ENCODE measurements at regions not wholly inside any gene's neighbourhood (a gene's known extent, or its start where the extent isn't known, plus 50 kb on each side); places are given as distances from the start of the nearest gene placed in this dataset.

DNA sequence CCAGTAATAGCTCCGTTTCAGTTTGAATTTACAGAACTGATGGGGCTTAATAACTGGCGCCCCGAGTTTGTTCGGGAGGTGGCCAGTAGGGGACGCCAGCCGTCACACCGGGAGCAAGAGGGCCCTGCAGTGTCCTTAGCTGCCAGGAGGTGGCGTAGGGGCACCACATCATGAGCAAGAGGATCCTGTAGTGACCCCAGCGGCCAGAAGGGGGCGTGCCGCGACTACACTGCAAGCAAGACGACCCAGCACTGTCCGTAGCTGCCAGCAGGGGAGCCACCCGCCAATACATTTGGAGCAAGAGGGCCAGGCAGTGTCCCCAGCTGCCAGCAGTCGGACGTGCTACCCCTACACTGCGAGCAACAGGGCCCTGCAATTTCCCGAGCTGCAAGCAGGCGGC, 663.7 kb upstream of the B3GAT1 start:
- peak; percentile 82 for DNase-seq
- Mint-ChIP-seq H3K9me3 (peaks cover 4% of the 10 kb centered on the region), H3K27me3 (peaks cover 3% of the 10 kb centered on the region), H3K27ac (no peak overlapping the region), H3K4me1 (ENCODE audit: low read depth) (no peaks in the 10 kb centered on the region), H3K4me3 (no peak overlapping the region), H3K36me3 (no peaks in the 10 kb centered on the region)
- ChIA-PET POLR2A (no interaction called here), CTCF (interaction anchor here (1.0 kb wide), 1 partner anchor 208 kb away, joined by 3 read pairs; no protein-coding TSS in a partner anchor)
- intact Hi-C loops (cut with micrococcal nuclease) = no loop called here

DNA sequence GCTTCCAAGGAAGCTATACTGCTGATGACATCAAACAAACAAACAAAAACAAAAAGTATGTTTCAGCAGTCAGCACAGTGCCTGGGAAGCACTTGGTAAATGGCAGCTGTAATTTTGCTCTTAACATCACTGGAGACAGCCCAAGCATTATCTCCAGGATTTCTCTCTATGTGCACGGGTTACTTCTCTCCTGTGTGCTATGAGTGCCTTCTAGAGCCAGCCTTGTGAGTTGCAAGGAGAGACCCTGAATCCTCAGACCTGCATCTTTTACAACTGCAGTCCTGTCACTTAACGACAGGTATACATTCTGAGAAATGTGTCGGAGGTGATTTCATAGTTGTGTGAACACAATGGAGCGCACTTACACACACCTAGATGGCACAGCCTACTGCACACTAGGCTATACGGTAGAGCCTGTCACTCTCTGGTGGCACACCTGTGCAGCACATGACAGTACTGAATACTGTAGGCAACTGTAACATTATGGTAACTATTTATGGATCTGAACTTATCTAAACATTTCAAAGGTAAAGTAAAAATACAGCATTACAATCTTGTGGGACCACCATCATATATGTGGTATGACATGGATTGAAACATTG, 662.5 kb upstream of the B3GAT1 start:
- CTCF ChIA-PET = no interaction called here
- Mint-ChIP-seq H3K4me3 (no peak overlapping the region), H3K4me1 (ENCODE audit: low read depth) (no peaks in the 10 kb centered on the region), H3K9me3 (peaks cover 4% of the 10 kb centered on the region), H3K27ac (no peak overlapping the region), H3K27me3 (peaks cover 8% of the 10 kb centered on the region), H3K36me3 (no peaks in the 10 kb centered on the region)
- POLR2A ChIA-PET = no interaction called here
- no peak for DNase-seq
- intact Hi-C loops (cut with micrococcal nuclease) = no loop called here

- CTCF ChIA-PET = no interaction called here
- no peak for DNase-seq
- Mint-ChIP-seq H3K27ac (no peak overlapping the region), H3K36me3 (no peaks in the 10 kb centered on the region), H3K4me1 (ENCODE audit: low read depth) (no peaks in the 10 kb centered on the region), H3K4me3 (no peak overlapping the region), H3K27me3 (peaks cover 11% of the 10 kb centered on the region), H3K9me3 (peaks cover 4% of the 10 kb centered on the region)
- intact Hi-C loops (cut with micrococcal nuclease) = no loop called here
- POLR2A ChIA-PET = no interaction called here
These were observed 661.8 kb upstream of the B3GAT1 start for GRCh38 chr11:135073870-135074269.

GRCh38 chr11:135073381-135073780, 661.3 kb upstream of the B3GAT1 start:
- intact Hi-C loops (cut with micrococcal nuclease) = no loop called here
- no peaks in the 10 kb centered on the region for H3K4me1 Mint-ChIP-seq (ENCODE audit: low read depth)
- no peak overlapping the region for H3K27ac Mint-ChIP-seq
- ChIA-PET POLR2A (no interaction called here), CTCF (no interaction called here)
- H3K4me3 Mint-ChIP-seq = no peak overlapping the region
- H3K9me3 Mint-ChIP-seq = peaks cover 4% of the 10 kb centered on the region
- peaks cover 11% of the 10 kb centered on the region for H3K27me3 Mint-ChIP-seq
- H3K36me3 Mint-ChIP-seq = no peaks in the 10 kb centered on the region
- DNase-seq = no peak

DNA sequence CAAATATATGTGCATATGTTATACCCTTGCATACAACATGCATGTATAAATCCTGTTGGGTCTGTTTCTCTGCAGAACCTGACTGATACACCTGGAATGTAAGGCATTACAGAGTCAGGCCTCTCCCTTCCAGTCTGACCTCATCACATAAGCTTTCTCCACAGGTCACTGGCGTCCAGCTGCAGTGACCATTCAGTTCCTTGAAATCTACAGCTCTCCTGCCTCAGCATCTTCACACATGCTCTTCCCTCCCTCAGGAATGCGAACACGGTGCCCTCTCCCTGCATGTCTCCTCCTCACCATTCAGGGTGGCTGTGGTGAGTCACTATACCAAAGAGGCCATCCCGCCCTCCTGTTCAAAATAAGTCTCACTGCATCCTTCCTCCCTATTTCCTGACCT, 657.8 kb upstream of the B3GAT1 start:
- no peak overlapping the region for H3K27ac Mint-ChIP-seq
- CTCF ChIA-PET = no interaction called here
- H3K4me1 Mint-ChIP-seq (ENCODE audit: low read depth) = no peaks in the 10 kb centered on the region

GRCh38 chr11:135069063-135069462, 657.0 kb upstream of the B3GAT1 start:
- H3K27me3 Mint-ChIP-seq = peaks cover 22% of the 10 kb centered on the region
- no peaks in the 10 kb centered on the region for H3K36me3 Mint-ChIP-seq
- H3K4me3 Mint-ChIP-seq = no peak overlapping the region
- DNase-seq = no peak
- no peak overlapping the region for H3K27ac Mint-ChIP-seq
- H3K9me3 Mint-ChIP-seq = peaks cover 2% of the 10 kb centered on the region
- ChIA-PET POLR2A (no interaction called here), CTCF (no interaction called here)
- intact Hi-C loops (cut with micrococcal nuclease) = no loop called here
- H3K4me1 Mint-ChIP-seq (ENCODE audit: low read depth) = no peaks in the 10 kb centered on the region

More for the DNA sequence above, 657.8 kb upstream of the B3GAT1 start:
- intact Hi-C loops (cut with micrococcal nuclease) = no loop called here
- Mint-ChIP-seq H3K27me3 (peaks cover 19% of the 10 kb centered on the region), H3K36me3 (no peaks in the 10 kb centered on the region), H3K9me3 (no peaks in the 10 kb centered on the region), H3K4me3 (no peak overlapping the region)
- POLR2A ChIA-PET = no interaction called here
- no peak for DNase-seq

DNA sequence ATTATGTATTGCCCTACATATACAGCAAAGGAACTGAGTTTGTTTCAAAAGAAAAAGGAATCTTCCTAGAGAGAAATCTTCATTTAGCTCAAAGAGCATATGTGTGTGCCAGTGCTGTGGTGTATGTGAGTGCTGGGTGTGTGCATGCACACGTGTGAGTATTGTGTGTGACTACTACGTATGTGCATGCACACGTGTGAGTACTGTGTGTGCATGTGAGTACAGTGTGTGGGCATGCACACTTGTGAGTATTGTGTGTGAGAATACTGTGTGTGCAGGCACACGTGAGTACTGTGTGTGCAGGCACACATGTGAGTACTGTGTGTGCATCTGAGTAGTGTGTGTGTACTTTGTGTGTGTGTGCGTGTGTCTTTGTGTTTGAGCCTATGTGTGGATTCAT, 651.0 kb upstream of the B3GAT1 start:
- H3K4me3 Mint-ChIP-seq = no peak overlapping the region
- H3K27ac Mint-ChIP-seq = no peak overlapping the region
- no peaks in the 10 kb centered on the region for H3K4me1 Mint-ChIP-seq (ENCODE audit: low read depth)
- CTCF ChIA-PET = no interaction called here
- intact Hi-C loops (cut with micrococcal nuclease) = no loop called here
- peaks cover 19% of the 10 kb centered on the region for H3K27me3 Mint-ChIP-seq
- H3K36me3 Mint-ChIP-seq = peaks cover 2% of the 10 kb centered on the region
- H3K9me3 Mint-ChIP-seq = peaks cover 26% of the 10 kb centered on the region
- POLR2A ChIA-PET = no interaction called here
- DNase-seq = no peak

GRCh38 chr11:135061166-135061565, 649.1 kb upstream of the B3GAT1 start:
- intact Hi-C loops (cut with micrococcal nuclease) = no loop called here
- Mint-ChIP-seq H3K4me1 (ENCODE audit: low read depth) (no peaks in the 10 kb centered on the region), H3K9me3 (peaks cover 26% of the 10 kb centered on the region), H3K27me3 (peaks cover 20% of the 10 kb centered on the region), H3K4me3 (no peak overlapping the region), H3K27ac (no peak overlapping the region), H3K36me3 (peaks cover 2% of the 10 kb centered on the region)
- CTCF ChIA-PET = no interaction called here
- DNase-seq = no peak
- POLR2A ChIA-PET = no interaction called here

DNA sequence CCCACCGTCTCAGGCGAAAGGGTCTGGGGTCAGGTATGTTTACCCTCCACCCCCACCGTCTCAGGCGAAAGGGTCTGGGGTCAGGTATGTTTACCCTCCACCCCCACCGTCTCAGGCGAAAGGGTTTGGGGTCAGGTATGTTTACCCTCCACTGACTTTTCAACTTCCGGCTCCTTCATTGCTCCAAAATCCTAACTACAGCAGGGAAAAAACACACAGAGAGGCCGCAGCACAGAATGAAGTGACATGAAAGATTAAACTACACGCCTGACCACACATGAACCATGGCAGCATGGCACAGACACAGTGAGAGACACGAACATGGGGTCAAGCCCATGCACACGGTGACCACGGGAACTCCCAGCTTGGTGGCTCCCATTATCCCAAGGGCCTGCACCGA, 634.9 kb upstream of the B3GAT1 start:
- Mint-ChIP-seq H3K4me1 (ENCODE audit: low read depth) (no peaks in the 10 kb centered on the region), H3K4me3 (no peak overlapping the region), H3K9me3 (no peaks in the 10 kb centered on the region), H3K36me3 (no peaks in the 10 kb centered on the region), H3K27ac (no peak overlapping the region), H3K27me3 (peaks cover 18% of the 10 kb centered on the region)
- no peak for DNase-seq
- POLR2A ChIA-PET = no interaction called here
- CTCF ChIA-PET = no interaction called here
- intact Hi-C loops (cut with micrococcal nuclease) = no loop called here

DNA sequence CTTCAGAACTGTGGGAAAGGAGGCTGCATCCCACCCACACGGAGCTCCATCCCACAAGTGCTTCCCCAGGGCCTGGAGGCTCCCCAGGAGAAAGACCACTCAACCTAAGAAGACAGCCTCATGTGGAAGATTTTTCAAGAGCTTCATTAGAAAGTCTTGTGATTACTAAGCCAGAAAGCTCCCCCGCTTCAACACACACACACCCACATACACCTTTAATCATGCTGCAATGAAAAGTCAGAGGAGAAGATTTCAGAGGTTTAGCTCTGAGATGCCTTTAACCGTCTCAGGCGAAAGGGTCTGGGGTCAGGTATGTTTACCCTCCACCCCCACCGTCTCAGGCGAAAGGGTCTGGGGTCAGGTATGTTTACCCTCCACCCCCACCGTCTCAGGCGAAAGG, 634.5 kb upstream of the B3GAT1 start:
- H3K4me1 Mint-ChIP-seq (ENCODE audit: low read depth) = no peaks in the 10 kb centered on the region
- H3K27me3 Mint-ChIP-seq = peaks cover 13% of the 10 kb centered on the region
- no peaks in the 10 kb centered on the region for H3K9me3 Mint-ChIP-seq
- H3K4me3 Mint-ChIP-seq = no peak overlapping the region
- no peaks in the 10 kb centered on the region for H3K36me3 Mint-ChIP-seq
- CTCF ChIA-PET = no interaction called here
- intact Hi-C loops (cut with micrococcal nuclease) = no loop called here
- POLR2A ChIA-PET = no interaction called here
- no peak overlapping the region for H3K27ac Mint-ChIP-seq
- DNase-seq = no peak

GRCh38 chr11:135043434-135043833, 631.4 kb upstream of the B3GAT1 start:
- Mint-ChIP-seq H3K4me1 (ENCODE audit: low read depth) (no peaks in the 10 kb centered on the region), H3K4me3 (no peak overlapping the region), H3K36me3 (no peaks in the 10 kb centered on the region), H3K27me3 (peaks cover 10% of the 10 kb centered on the region), H3K9me3 (no peaks in the 10 kb centered on the region), H3K27ac (no peak overlapping the region)
- DNase-seq = no peak
- intact Hi-C loops (cut with micrococcal nuclease) = no loop called here
- ChIA-PET CTCF (no interaction called here), POLR2A (no interaction called here)

DNA sequence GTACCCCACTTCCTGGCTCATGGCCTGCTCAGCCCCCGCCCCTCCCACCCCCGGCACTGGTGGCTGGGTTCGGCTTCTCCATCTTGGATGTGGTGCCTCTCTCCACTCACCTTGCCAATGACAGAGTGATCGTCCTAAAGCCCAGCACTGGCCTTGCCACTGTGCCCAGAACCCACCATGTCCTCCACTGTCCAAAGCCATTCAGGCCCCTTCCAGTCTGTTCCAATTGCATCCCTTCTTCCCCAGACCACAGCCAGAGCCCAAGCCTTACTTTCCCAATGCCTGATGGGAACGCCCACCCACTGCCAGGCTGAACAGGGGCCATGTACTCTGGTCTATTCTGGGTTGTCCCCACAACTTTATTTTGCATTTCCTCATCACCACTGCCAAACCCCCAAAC, 625.8 kb upstream of the B3GAT1 start:
- POLR2A ChIA-PET = no interaction called here
- CTCF ChIA-PET = no interaction called here
- no peaks in the 10 kb centered on the region for H3K9me3 Mint-ChIP-seq
- no peaks in the 10 kb centered on the region for H3K36me3 Mint-ChIP-seq
- no peaks in the 10 kb centered on the region for H3K4me1 Mint-ChIP-seq (ENCODE audit: low read depth)
- intact Hi-C loops (cut with micrococcal nuclease) = no loop called here
- H3K27ac Mint-ChIP-seq = no peak overlapping the region
- DNase-seq = no peak
- H3K4me3 Mint-ChIP-seq = no peak overlapping the region
- peaks cover 16% of the 10 kb centered on the region for H3K27me3 Mint-ChIP-seq

DNA sequence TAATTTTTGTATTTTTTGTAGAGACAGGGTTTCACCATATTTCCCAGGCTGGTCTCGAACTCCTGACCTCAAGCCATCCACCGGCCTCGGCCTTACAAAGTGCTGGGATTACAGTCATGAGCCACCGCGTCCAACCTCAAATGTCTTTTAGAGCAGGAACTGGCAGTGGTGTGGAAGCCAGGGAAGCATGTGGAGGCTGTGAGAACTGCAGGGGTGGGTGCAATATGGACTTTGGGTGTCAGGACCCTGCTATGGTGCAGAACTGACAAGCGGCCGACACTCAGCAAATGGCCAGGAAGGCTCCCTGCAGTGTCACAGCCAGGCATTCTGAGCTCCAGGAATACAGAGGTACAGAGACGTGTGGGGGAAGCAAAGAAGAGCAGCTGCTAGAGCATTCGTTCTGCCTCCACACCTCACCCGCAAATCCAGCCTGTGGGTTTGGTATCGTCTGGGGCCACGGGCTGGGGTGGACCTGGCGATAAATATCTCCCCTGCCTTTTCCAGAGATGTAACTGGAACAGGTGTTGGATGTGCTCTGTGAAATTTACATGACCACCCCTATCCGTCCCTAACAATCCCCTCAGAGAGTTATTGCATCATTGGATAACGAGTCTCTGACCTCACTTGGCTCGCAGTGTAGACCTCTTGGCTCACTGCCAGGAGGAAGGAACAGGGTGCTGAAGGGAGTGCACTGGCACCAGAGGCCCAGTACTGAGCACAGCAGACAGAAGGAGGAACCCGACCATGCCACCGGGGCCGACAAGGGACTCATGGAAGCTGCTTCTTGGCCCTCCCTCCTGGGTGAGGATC, 624.7 kb upstream of the B3GAT1 start:
- ChIA-PET POLR2A (no interaction called here), CTCF (no interaction called here)
- Mint-ChIP-seq H3K27ac (no peak overlapping the region), H3K36me3 (no peaks in the 10 kb centered on the region), H3K4me3 (no peak overlapping the region), H3K9me3 (no peaks in the 10 kb centered on the region), H3K4me1 (ENCODE audit: low read depth) (no peaks in the 10 kb centered on the region), H3K27me3 (peaks cover 22% of the 10 kb centered on the region)
- DNase-seq = no peak
- intact Hi-C loops (cut with micrococcal nuclease) = no loop called here

Data from activated CD4-positive, alpha-beta memory T cell treated with anti-CD3 and anti-CD28 coated beads for 36 hours (primary cell).